KBM-7 (cell line): ENCODE measurements at regions not wholly inside any gene's neighbourhood (a gene's known extent, or its start where the extent isn't known, plus 50 kb on each side); places are given as distances from the start of the nearest gene placed in this dataset.
"Not testable (repeated sequence)": the region's sequence is repeated elsewhere in the genome, so short reads cannot be mapped to it uniquely, and the experiment has no call there.

Experiments
- DNase-seq: peaks from one replicate; pipeline ENCODE4 v3.0.0-alpha.2; 2015
- in situ Hi-C: fragments of 300-500 bp; cut with MboI; formaldehyde crosslinking; loops from 2 replicates; pipeline ENCODE4 v1.14.3; 2020; ENCODE audit warnings: low sequenced_read_pairs, low pct_unique_long_range_greater_than_20kb, mixed read lengths

DNA sequence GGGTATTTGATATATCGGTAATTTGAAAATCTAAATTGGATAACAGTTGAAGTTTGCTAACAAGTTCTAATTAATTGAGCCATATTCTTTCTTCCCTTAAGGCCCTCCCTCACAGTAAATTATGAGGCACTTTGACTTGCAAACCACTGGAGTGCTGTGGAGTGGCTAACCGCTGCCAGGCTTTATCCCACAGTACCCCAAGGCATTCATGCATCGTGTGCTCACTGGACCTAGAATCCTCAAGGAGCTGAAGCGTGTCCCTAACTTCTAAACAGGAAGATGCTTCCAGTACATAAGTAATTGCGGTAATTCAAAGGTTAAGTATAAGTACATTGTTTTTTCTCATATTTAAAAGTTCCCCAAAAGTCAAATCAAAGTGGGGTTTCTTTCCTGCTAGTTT, 499.9 kb downstream of the TFAP2A start:
- in situ Hi-C loops: no loop called here
- no peak for DNase-seq

GRCh38 chr6:9901376-9901775, 513.5 kb downstream of the TFAP2A start:
- in situ Hi-C loops: no loop called here

GRCh38 chr6:9896806-9897205, 518.1 kb downstream of the TFAP2A start:
- in situ Hi-C loops: no loop called here
- no peak for DNase-seq

More at GRCh38 chr6:9901376-9901775, 513.5 kb downstream of the TFAP2A start:
- DNase-seq: no peak

DNA sequence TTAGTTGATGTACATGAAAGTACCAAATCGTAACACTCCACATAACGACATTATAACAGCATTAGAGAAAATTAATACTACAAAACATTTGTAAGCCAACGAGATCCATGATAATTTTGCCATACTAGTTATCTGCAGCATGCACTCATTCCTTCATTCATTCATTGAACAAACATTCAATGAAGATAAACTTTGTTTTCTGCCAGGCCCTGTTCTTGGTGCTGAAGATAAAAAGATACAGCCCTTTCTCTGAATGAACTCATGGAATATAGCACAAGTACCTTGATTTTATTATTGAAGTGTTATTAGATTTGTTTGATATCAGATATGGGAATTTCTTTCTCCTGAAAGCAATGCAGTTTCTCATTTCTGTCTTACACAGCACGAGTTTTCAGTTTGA, 524.0 kb downstream of the TFAP2A start:
- DNase-seq: no peak
- in situ Hi-C loops: no loop called here

DNA sequence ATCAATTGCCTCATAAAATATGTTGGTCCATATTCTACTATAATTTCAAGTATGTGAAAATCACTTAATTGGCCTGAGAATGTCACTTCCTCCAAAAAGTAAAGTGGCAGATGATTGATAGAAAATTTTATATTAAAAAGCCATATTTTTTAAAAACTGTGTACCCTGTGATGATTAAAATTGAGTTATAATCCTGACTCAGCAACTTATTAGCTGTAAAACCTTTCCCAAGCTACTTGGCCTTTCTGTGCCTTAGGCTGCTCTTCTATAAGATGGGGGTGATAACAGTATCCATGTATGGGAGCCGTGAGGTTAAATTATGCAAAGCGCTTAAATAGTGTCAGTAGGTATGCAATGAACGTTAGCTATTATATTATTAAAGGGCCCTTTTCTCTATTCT, 524.4 kb downstream of the TFAP2A start:
- in situ Hi-C loops: no loop called here
- DNase-seq: no peak

GRCh38 chr6:9878535-9878934, 536.3 kb downstream of the TFAP2A start:
- no peak for DNase-seq
- in situ Hi-C loops: no loop called here

- in situ Hi-C loops: no loop called here
- DNase-seq: no peak
Observed at GRCh38 chr6:9875605-9876353, 539.1 kb downstream of the TFAP2A start.

DNA sequence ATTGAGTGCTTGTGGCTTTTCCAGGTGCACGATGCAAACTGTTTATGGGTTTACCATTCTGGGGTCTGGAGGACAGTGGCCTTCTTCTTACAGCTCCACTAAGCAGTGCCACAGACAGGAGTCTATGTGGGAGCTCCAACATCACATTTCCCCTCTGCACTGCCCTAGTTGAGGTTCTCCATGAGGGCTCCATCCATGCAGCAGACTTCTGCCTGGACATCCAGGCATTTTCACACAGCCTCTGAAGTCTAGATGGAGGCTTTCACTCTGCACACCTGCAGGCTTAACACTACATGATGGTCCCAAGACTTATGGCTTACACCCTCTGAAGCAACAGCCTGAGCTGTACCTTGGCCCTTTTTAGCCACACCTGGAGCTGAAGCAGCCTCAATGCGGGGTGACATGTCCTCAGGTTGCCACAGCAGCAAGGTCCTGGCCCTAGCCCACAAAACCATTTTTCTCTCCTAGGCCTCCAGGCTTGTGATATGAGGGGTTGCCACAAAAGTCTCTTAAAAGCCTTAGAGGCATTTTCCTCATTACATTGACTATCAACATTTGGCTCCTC, 552.2 kb downstream of the TFAP2A start:
- in situ Hi-C loops: no loop called here
- no peak for DNase-seq

- in situ Hi-C loops: no loop called here
- no peak for DNase-seq
Observed at GRCh38 chr6:9851541-9852380, 563.1 kb downstream of the TFAP2A start.

DNA sequence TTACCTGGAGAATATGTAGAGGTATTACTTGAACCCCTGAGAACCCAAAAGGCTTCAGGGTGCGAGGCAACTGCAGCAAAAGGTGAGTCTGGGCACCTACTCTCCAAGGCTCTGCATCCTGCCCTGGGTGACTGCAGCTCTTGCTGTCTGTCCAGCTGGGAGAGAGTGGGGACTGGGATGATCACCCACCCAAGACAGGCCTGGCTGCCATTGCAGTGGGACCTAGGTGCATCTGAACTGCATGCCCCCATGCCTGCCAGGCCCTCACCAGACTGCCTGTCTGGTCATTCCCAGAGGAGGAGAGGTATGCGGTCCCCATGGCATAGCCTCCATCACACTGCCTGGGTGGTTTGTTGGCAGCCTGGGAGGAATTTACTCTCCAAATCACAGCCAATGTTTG, 563.9 kb downstream of the TFAP2A start:
- in situ Hi-C loops: no loop called here
- no peak for DNase-seq

GRCh38 chr6:9848094-9848493, 566.8 kb downstream of the TFAP2A start:
- in situ Hi-C loops: no loop called here
- DNase-seq: no peak

DNA sequence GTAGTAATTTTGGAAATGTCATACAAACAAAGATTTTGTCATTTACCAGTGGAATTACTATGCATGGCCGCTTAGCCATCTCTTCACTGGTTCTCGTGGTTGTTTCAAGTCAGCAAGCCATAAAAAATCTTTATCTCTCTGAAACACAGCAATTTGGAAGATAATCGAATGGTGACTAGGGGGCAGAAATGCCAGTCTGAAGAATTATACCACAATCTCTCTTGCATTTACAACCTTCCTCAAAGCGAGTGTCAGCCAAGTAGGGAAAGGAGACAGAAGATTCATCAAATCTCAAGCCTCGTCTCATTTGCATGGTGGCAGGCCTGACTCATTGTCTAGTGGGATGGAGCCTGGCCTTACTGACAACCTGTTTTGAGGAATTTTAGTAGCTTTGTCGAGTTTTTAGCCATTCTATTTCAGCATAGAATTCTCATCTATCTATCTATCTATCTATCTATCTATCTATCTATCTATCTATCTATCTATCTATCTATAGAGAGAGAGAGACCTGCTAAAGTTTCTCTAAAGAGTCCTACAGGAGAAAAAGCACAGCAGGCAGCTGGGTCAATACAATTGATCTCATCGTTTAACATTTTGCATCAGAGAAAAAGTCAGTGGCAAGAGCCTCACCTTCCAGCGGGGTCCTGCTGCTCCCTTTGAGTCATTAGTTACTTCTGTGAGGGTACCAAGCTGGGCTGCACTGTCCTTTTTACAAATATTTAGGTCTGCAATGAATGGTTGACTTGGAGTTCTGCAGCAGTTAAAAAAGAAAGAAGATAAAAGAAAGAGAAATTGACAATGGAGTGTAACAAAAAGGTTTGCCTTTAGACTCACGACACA, 572.8 kb downstream of the TFAP2A start:
- no peak for DNase-seq
- in situ Hi-C loops: no loop called here

DNA sequence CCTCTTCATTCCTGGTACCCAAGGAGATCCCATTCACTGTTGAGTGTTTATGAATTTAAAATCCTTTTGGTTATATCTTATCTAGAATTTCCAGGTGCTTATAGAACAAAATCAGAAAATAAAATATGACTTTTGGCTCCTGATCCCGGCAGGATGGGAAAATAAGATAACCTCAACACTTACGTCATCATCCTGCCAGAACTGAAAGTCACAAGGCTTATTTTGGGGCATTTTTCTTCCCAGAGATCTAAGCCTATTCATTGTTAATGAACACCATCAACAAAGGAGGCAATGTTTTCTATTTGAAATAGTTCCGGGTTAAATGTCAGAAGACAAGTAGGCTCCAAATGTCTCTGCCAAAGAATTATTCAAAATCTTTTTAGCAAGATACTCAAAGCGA, 580.6 kb downstream of the TFAP2A start:
- no peak for DNase-seq
- in situ Hi-C loops: no loop called here

DNA sequence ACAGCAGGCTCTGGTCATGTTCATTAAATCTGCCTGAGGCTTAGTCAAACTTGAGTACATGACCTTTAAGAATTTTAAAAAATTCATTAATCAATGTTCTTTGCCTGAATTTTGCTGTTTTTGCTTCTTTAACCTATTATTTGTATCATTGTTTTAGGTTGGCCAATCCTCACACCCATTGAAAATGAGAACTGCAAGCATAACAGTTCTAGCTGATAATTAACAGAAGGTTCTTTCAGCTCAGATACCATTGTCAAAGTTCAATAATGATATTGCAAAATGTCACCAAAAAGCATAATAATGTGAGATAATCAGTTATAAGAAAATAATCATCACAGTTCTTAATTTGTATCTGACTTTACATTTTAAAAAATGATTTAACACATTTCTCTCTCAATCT, 583.1 kb downstream of the TFAP2A start:
- DNase-seq: no peak
- in situ Hi-C loops: no loop called here

GRCh38 chr6:9830808-9831207, 584.1 kb downstream of the TFAP2A start:
- no peak for DNase-seq
- in situ Hi-C loops: no loop called here

- no peak for DNase-seq
- in situ Hi-C loops: no loop called here
Observed at GRCh38 chr6:9825526-9825925, 589.3 kb downstream of the TFAP2A start.

- DNase-seq, in situ Hi-C loops: not testable (repeated sequence)
Observed at GRCh38 chr6:9810727-9811126, 604.1 kb downstream of the TFAP2A start.

DNA sequence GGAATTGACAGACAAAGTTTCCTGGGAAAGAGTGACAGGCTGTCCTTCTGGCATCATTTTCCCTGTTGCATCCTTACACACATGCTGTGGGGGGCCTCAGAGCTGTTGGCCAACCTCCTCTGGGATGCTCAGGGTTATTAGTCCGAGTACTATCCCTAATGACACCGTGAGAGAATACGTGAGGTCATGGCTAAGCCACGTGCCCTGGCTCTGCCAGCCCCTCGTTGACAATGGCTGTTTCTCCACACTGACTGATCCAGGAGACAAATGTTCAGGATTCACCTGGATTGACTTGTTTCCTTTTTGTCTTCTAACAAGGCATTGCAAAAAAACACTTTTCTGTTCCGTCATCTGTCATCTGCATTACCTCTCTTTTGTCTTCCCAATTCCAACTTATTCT, 604.6 kb downstream of the TFAP2A start:
- in situ Hi-C loops: no loop called here
- DNase-seq: no peak

DNA sequence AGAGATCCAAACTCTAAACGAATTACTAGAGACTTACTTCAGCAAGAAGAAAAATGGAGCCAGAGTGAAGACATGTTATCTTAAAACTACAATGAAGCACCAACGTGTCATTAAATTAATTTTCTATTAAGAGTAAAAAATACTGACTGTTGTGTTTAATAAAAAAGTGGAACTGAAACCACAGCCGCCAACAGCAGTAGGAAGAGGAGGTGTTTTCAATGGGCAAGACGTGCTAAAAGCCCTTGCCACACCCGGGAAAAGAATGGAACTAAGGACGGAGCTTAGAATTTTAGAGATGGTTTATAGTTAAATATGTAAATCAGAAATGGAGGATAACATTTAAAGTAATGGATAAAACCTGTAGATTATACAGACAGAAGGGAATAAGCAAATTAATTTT, 608.7 kb downstream of the TFAP2A start:
- no peak for DNase-seq
- in situ Hi-C loops: no loop called here
